GM13976 (cell line): ENCODE measurements at regions not wholly inside any gene's neighbourhood (a gene's known extent, or its start where the extent isn't known, plus 50 kb on each side); places are given as distances from the start of the nearest gene placed in this dataset.

ENCODE experiments used
- DNase-seq: peaks from one replicate; pipeline ENCODE4 v3.0.0; 2012; ENCODE audit warnings: low spot score
- CTCF ChIP-seq: IDR thresholded peaks from 2 replicates; pipeline ENCODE4 v1.5.1; 2012; ENCODE audit warnings: borderline replicate concordance, mild to moderate bottlenecking; ENCODE audit not compliant: insufficient read depth; ENCODE audit errors: extremely low read depth, missing control alignments, control extremely low read depth
- in situ Hi-C: fragments of 300-500 bp; cut with MboI; formaldehyde crosslinking; loops from one replicate; pipeline ENCODE4 v1.12.0; 2022; ENCODE audit warnings: low sequenced_read_pairs, mixed read lengths, inconsistent platforms; ENCODE audit not compliant: unreplicated experiment

- DNase-seq, result no peak
- TF ChIP-seq CTCF, result no peak
- in situ Hi-C loops, result loop anchor here (10.0 kb wide), 1 partner anchor 246 kb away; no protein-coding TSS in a partner anchor
Observed at GRCh38 chr5:54908774-54909525, 76.4 kb downstream of the ESM1 start.

GRCh38 chr5:54905942-54906537 is 79.4 kb downstream of the ESM1 start:
- in situ Hi-C loops, result loop anchor here (10.0 kb wide), 1 partner anchor 249 kb away; no protein-coding TSS in a partner anchor
- peak; percentile 44 for DNase-seq
- peak; percentile 38 for TF ChIP-seq CTCF

GRCh38 chr5:54905246-54905795 is 80.1 kb downstream of the ESM1 start:
- in situ Hi-C loops, result loop anchor here (10.0 kb wide), 1 partner anchor 249 kb away; no protein-coding TSS in a partner anchor
- no peak for DNase-seq
- TF ChIP-seq CTCF, result no peak

GRCh38 chr5:54904425-54904824 is 81.0 kb downstream of the ESM1 start:
- DNase-seq, result no peak
- TF ChIP-seq CTCF, result no peak
- in situ Hi-C loops, result loop anchor here (10.0 kb wide), 1 partner anchor 250 kb away; no protein-coding TSS in a partner anchor

DNA sequence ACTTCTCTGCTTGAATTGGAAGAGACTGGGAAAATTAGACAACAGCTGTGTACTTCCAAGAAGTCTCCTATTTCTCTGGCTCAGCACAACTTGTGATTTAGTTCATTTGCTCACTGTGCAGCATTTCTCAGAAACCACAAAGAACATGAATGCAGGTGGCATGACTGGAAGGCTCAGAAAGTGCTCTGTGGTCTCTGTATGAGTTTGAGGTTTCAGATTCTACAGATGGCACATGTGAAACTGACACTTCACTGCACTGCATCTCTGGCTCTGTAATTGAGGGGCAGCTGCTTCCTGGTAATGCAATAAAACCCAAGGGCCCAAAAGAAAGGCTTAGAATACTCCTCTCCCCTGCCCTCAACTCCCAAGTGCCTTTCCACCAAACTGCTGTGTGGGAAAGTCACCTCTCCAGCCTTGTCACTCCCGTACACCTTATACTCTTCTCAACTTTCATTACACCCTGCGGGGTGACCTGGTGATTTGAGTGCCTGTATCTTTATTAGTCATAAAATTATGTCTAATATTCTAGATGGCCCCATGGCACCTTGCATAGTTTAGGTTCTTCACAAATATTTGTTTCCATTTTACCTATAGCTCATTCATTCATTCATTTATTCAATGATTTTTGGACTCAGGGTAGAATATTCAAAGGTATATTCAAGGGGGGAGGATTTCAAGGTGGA is 82.5 kb downstream of the ESM1 start:
- no peak for TF ChIP-seq CTCF
- DNase-seq, result no peak
- in situ Hi-C loops, result loop anchor here (10.0 kb wide), 1 partner anchor 252 kb away; no protein-coding TSS in a partner anchor
